GM19351 (cell line): ENCODE measurements at regions not wholly inside any gene's neighbourhood (a gene's known extent, or its start where the extent isn't known, plus 50 kb on each side); places are given as distances from the start of the nearest gene placed in this dataset.

Source experiments
- ATAC-seq: cut with Tn5 transposase; IDR thresholded peaks from one replicate; pipeline ENCODE4 v1.9.1; 2021; ENCODE audit warnings: mild to moderate bottlenecking, moderate library complexity; ENCODE audit not compliant: unreplicated experiment

- no peak for ATAC-seq
Observed at GRCh38 chr19:30651066-30651465, 278.9 kb downstream of the ZNF536 start.

DNA sequence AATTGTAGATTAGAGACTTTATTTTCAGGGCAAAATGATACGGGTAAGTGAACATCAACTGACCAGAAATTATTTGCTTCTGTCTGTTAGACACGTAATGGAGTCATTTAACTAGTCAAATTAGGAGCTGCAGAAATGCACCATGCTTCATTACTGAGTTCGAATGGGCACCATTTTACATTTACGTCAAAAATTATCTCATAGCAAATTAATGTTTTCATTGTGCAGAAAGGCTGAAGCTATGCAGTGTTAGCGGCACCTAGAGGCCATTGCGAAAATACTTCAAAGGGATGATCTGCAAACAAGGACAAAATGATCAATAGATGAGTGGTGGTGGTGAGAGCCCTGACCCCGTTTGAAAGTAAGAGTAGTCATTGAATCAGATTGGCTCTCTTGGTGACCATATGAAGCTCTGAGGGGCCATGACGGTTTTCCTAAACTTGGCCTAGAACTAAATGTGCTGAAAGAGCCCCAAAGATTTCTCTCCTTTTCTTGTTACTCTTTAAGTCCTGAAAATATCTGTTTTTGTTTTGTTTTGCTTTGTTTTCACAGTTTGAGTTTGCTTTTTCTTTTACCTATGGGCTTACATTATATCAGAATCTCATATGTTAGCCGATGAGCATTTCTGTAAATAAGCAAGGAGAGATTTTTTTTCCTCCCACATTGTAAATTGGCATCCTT lies 277.9 kb downstream of the ZNF536 start:
- peak; percentile 48 for ATAC-seq

GRCh38 chr19:30648866-30649862 lies 277.0 kb downstream of the ZNF536 start:
- ATAC-seq = no peak

- no peak for ATAC-seq
Observed at GRCh38 chr19:30647891-30648720, 275.9 kb downstream of the ZNF536 start.

- no peak for ATAC-seq
Observed at GRCh38 chr19:30646806-30647205, 274.6 kb downstream of the ZNF536 start.

GRCh38 chr19:30645946-30646577 lies 273.9 kb downstream of the ZNF536 start:
- no peak for ATAC-seq

DNA sequence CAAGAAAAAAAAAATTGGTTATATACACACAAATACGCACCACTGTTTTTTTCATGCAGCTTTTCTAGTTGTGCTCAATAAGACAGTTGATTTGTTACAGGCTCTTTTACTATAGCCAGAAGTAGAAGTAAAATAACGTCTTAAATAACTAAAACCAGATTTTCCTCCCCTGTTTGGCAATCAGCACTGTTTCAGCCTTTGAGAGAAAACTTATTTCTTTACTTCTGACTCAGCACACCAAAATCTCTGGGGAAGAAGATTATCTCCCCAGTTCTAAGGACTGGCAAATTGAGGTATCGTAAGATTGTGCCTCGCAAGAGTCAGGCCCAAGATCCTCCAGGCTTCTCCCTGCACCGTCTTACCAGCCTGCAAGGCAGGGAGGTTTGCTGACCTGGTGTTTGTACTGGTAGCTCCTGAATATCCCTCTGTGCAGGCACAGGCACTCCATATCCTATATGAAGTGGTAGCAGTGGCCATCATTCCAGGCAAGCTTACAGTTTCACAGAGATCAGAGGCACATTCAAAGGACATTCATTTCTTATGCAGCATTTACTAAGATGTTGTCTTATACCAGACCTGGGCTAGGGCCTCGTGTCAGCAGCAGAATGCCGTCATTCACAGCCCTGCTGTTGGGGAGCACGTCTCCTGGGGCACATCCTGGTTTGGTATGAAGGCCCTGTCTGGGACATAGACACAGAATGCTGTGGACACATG lies 268.2 kb downstream of the ZNF536 start:
- no peak for ATAC-seq

GRCh38 chr19:30638889-30639288 lies 266.7 kb downstream of the ZNF536 start:
- ATAC-seq = no peak

DNA sequence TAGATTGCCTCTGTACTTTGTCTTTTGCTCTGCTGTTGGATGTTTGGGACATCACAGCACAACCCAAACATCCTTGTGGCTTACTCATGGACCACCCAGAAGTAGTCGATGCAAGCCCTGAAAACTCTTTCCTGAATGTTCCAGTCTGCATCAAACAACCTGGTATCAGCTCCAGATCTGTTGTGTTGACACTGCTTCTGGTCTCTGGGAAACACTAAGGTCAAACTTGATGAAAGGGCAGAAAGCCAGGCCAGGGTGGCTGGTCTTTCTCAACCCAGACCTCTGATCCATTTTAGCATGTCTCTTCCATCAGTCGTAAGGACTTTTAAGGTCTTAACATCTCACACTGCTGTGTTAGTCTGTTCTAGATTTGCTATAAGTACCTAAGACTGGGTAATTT lies 265.7 kb downstream of the ZNF536 start:
- no peak for ATAC-seq

DNA sequence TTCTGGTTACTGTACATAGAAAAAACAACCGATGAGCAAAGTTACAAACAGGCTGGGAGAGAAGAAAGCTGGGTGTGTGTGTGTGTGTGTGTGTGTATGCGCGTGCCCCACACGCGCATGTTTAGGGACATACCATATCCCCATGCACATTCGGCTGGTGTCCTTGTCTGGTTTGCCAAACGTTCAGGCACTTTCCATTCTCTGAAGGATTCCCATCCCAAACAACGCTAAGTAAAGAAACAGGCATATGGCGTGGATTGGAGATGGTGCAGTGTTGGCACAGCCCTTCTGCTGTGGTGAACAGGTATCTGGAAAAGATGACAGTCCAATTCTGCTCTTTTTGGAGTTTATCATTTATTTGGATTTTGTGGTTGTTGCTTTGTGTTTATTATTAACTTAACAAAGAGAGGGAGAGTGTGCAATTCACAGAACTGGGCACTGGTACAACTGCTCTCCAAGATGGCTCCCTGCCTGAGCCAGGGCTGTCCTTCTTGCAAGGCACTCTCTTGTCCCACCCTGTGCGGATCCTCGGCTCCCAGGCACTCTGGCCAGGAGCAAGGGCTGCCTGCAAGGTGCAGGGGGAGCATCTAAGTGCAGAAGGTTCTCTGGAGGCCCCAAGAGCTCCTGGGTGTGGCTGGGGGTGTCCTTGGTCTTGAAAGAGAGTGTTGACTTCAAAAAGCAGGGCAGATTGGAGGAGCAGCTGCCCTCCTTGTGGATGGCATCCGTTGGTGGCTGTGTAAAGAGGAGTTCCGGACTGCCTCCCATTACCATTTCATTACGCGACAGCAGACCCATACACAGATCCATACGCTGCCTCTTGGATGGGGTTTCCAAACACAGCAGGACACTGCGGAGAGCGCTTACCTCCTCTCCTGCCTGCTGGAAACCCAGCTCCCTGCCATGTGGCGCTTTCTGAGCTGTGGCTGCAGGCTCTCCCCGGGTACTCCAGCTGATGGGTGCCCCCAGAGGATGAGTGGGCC lies 263.1 kb downstream of the ZNF536 start:
- no peak for ATAC-seq

DNA sequence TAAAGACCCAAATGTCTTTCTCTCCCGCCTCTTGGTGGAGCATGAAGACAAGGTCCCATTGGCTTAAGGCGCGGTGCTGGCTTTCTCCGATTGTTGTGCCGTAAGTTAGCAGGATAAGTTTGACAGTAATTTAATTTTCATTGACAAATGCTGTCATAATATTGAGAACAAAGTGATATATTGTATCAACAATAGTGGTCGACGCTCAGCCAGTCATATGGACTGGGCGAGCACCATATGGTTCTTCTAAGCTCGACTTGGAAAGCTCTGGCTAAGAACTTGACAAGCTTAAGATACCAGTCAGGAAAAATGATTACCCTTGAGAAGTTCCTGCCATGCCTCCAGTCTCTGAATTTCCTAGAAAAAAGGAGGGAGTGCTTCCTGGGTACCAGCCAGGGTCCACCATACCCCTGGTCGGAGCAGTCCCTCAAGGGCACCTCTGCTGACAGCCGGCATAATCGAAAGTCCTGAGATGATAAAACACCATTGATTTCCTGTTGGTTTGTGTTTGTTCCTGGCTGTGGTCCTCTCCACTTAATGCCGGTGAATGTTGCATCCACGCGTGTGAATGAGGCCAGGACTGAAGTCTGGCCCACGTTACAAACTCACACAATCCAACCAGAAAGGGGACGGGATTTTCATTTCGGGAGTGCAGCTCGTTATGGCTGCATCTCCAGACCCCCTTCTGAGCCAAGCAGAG lies 262.1 kb downstream of the ZNF536 start:
- no peak for ATAC-seq

DNA sequence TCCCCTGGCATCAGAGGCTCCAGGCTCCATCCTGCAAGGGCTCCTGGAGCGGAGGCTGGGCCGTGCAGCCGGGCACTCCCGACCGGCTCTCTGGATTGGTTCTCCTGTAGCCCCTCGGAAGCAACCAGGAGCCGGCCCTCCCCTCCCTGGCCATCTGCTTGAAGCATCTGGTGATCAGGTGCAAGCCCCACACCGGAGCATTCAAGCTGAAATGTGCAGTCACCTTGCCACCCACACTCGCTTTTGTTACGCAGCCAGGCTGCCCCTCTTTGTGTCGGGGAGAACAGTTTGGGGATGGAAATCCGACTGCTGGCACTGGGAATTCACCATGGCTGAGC lies 258.8 kb downstream of the ZNF536 start:
- ATAC-seq = no peak

GRCh38 chr19:30630289-30631032 lies 258.3 kb downstream of the ZNF536 start:
- ATAC-seq = no peak

- ATAC-seq = no peak
Observed at GRCh38 chr19:30629086-30629485, 256.9 kb downstream of the ZNF536 start.

GRCh38 chr19:30626626-30626966 lies 254.4 kb downstream of the ZNF536 start:
- no peak for ATAC-seq

DNA sequence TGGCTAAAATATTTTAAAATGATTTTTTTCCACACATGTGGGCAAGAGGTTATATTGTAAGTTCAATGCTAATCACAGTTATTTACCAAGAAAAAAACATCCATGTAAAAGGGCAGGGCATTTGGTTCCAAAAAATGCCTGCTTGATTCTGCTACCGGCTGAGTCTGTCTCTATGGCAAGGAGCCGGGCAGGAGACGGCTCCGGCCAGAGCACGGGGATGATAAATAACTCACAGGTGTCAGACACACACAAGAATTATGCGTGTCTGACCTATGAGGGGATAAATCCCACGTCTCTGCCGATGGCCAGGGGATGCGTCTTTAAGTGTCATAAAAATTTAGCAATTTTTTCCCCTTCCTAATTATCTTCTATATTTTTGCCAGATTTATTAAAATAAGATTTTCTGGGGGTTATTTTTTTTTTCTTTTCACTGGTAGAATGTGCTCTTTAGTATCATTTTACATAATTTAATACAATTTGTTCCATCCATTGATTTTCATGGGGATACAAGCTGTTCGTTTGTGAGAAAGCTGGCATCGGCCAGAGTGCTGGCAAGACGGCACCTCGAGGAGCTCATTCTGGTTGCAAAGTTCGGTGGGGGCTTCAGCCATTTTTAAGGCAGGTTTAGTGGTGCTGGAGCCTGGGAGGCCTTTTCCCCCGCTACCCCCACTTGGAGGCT lies 253.9 kb downstream of the ZNF536 start:
- ATAC-seq = no peak

GRCh38 chr19:30622276-30622675 lies 250.1 kb downstream of the ZNF536 start:
- no peak for ATAC-seq
